ENCODE measurements at regions not wholly inside any gene's neighbourhood (a gene's known extent, or its start where the extent isn't known, plus 50 kb on each side); places are given as distances from the start of the nearest gene placed in this dataset.

DNA sequence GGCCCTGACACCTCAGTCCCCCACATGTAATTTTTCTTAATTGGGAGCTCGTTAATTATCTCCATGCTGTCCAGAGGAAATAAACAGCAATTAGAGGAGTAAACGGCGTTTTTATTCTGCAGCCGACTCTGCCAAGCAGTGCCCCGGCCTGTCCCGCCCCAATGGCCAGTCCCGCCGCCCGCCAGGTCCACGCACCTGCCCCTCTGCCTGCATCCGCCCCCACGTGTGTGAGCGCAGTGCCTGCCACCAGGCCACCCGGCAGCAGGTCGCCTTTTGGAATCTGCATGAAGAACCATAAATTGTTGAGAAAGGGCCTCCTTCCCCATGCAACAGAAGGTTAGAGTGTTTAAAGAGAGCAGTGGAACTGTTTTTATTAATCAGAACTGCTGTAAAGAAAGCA lies 87.5 kb upstream of the LINGO1 start:
- TF ChIP-seq, protein P1, sequence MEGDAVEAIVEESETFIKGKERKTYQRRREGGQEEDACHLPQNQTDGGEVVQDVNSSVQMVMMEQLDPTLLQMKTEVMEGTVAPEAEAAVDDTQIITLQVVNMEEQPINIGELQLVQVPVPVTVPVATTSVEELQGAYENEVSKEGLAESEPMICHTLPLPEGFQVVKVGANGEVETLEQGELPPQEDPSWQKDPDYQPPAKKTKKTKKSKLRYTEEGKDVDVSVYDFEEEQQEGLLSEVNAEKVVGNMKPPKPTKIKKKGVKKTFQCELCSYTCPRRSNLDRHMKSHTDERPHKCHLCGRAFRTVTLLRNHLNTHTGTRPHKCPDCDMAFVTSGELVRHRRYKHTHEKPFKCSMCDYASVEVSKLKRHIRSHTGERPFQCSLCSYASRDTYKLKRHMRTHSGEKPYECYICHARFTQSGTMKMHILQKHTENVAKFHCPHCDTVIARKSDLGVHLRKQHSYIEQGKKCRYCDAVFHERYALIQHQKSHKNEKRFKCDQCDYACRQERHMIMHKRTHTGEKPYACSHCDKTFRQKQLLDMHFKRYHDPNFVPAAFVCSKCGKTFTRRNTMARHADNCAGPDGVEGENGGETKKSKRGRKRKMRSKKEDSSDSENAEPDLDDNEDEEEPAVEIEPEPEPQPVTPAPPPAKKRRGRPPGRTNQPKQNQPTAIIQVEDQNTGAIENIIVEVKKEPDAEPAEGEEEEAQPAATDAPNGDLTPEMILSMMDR (IDR thresholded peaks at IDR 0.05; ENCODE audit: control extremely low read depth in 1 of 3, insufficient read depth in 1 of 3, low read depth in 1 of 3, low read length in 3 of 3) = no peak
- TF ChIP-seq RAD21 (IDR thresholded peaks at IDR 0.05 in 1 of 2, conservative IDR thresholded peaks at IDR 0.05 in 1 of 2; ENCODE audit: low read depth in 2 of 2, low read length in 2 of 2) (no peak), YY1 (IDR thresholded peaks at IDR 0.05; ENCODE audit: low read depth, low read length) (no peak), SIN3A (conservative IDR thresholded peaks at IDR 0.05 in 1 of 2, IDR thresholded peaks at IDR 0.05 in 1 of 2; ENCODE audit: low read depth in 1 of 2, low read length in 2 of 2) (no peak)
- TF ChIP-seq, protein P2, sequence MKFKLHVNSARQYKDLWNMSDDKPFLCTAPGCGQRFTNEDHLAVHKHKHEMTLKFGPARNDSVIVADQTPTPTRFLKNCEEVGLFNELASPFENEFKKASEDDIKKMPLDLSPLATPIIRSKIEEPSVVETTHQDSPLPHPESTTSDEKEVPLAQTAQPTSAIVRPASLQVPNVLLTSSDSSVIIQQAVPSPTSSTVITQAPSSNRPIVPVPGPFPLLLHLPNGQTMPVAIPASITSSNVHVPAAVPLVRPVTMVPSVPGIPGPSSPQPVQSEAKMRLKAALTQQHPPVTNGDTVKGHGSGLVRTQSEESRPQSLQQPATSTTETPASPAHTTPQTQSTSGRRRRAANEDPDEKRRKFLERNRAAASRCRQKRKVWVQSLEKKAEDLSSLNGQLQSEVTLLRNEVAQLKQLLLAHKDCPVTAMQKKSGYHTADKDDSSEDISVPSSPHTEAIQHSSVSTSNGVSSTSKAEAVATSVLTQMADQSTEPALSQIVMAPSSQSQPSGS (IDR thresholded peaks at IDR 0.05; ENCODE audit: low read length) = no peak

Data from H1 (cell line).